Neural crest cell (in vitro differentiated cells): ENCODE measurements at regions not wholly inside any gene's neighbourhood (a gene's known extent, or its start where the extent isn't known, plus 50 kb on each side); places are given as distances from the start of the nearest gene placed in this dataset.

Experiments
- DNase-seq: peaks from one replicate; pipeline ENCODE4 v3.0.0; 2021; ENCODE audit warnings: low read depth, mixed read lengths, low spot score
- H3K27ac Mint-ChIP-seq: one replicate; pipeline ENCODE4 v1.8.0; 2021; ENCODE audit warnings: mild to moderate bottlenecking, mixed read lengths; ENCODE audit not compliant: unreplicated experiment
- H3K27me3 Mint-ChIP-seq: 2 replicates; pipeline ENCODE4 v1.8.0; 2021; ENCODE audit warnings: low read depth, mild to moderate bottlenecking, mixed read lengths
- H3K36me3 Mint-ChIP-seq: 2 replicates; pipeline ENCODE4 v1.8.0; 2021; ENCODE audit warnings: low read depth, mild to moderate bottlenecking, mixed read lengths
- H3K4me1 Mint-ChIP-seq: 2 replicates; pipeline ENCODE4 v1.8.0; 2021; ENCODE audit warnings: mixed read lengths
- H3K4me3 Mint-ChIP-seq: one replicate; pipeline ENCODE4 v1.8.0; 2021; ENCODE audit warnings: mild to moderate bottlenecking, mixed read lengths
- H3K9me3 Mint-ChIP-seq: 2 replicates; pipeline ENCODE4 v1.8.0; 2021; ENCODE audit warnings: mixed read lengths
- CTCF ChIP-seq: fragments of 200-600 bp; sonication (generic); conservative IDR thresholded peaks from 2 replicates; pipeline ENCODE4 v1.5.0; 2021; ENCODE audit warnings: antibody characterized with exemption, mild to moderate bottlenecking

GRCh38 chr20:16178546-16179135, 394.6 kb downstream of the KIF16B start:
- no peak for DNase-seq
- peaks cover 15% of the 10 kb centered on the region for H3K4me1 Mint-ChIP-seq
- no peak for TF ChIP-seq CTCF
- no peak overlapping the region for H3K27ac Mint-ChIP-seq
- peaks cover 3% of the 10 kb centered on the region for H3K36me3 Mint-ChIP-seq
- H3K27me3 Mint-ChIP-seq, result peaks cover 2% of the 10 kb centered on the region
- no peak overlapping the region for H3K4me3 Mint-ChIP-seq
- peaks cover 22% of the 10 kb centered on the region for H3K9me3 Mint-ChIP-seq

- H3K9me3 Mint-ChIP-seq, result peaks cover 16% of the 10 kb centered on the region
Observed at GRCh38 chr20:16175322-16175961, 397.8 kb downstream of the KIF16B start.

GRCh38 chr20:16174311-16174710, 398.9 kb downstream of the KIF16B start:
- H3K4me3 Mint-ChIP-seq, result no peak overlapping the region
- no peak overlapping the region for H3K27ac Mint-ChIP-seq
- DNase-seq, result no peak
- peaks cover 15% of the 10 kb centered on the region for H3K4me1 Mint-ChIP-seq
- H3K36me3 Mint-ChIP-seq, result peaks cover 3% of the 10 kb centered on the region
- peaks cover 12% of the 10 kb centered on the region for H3K9me3 Mint-ChIP-seq
- peaks cover 2% of the 10 kb centered on the region for H3K27me3 Mint-ChIP-seq
- no peak for TF ChIP-seq CTCF

More at GRCh38 chr20:16175322-16175961, 397.8 kb downstream of the KIF16B start:
- H3K27ac Mint-ChIP-seq, result no peak overlapping the region
- TF ChIP-seq CTCF, result no peak
- H3K4me3 Mint-ChIP-seq, result no peak overlapping the region
- peaks cover 3% of the 10 kb centered on the region for H3K36me3 Mint-ChIP-seq
- H3K27me3 Mint-ChIP-seq, result peaks cover 2% of the 10 kb centered on the region
- H3K4me1 Mint-ChIP-seq, result peaks cover 15% of the 10 kb centered on the region
- no peak for DNase-seq

DNA sequence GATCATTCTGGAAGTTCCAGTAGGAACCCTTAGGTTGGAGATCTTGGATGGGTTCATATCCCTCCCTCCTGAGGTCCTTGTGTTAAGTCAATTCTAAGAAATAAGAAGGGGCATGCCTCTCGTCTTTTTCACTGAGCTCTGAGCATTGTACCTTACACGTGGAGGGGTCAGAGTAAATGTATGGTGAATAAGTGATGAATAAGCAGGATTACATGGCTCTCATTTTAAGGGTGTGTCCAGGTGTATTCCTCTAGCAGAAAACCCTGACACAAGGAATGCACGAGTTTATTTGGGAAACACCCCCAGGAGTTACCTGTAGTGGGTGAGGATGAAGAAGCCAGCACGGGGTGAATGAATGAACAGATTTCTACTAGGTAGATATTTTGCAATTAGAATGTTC, 400.2 kb downstream of the KIF16B start:
- no peak for DNase-seq
- Mint-ChIP-seq H3K27me3 (peaks cover 2% of the 10 kb centered on the region), H3K36me3 (peaks cover 3% of the 10 kb centered on the region), H3K4me3 (no peak overlapping the region), H3K4me1 (peaks cover 10% of the 10 kb centered on the region), H3K9me3 (peaks cover 13% of the 10 kb centered on the region), H3K27ac (no peak overlapping the region)
- TF ChIP-seq CTCF, result no peak

- no peak for TF ChIP-seq CTCF
- peaks cover 2% of the 10 kb centered on the region for H3K27me3 Mint-ChIP-seq
- peaks cover under 1% of the 10 kb centered on the region for H3K36me3 Mint-ChIP-seq
Observed at GRCh38 chr20:16171180-16171579, 402.1 kb downstream of the KIF16B start.

More at GRCh38 chr20:16171180-16171579, 402.1 kb downstream of the KIF16B start:
- H3K4me1 Mint-ChIP-seq, result peaks cover 7% of the 10 kb centered on the region
- H3K4me3 Mint-ChIP-seq, result no peak overlapping the region
- no peak for DNase-seq
- H3K9me3 Mint-ChIP-seq, result peaks cover 6% of the 10 kb centered on the region
- no peak overlapping the region for H3K27ac Mint-ChIP-seq
